Chondrocyte (in vitro differentiated cells): ENCODE measurements at regions not wholly inside any gene's neighbourhood (a gene's known extent, or its start where the extent isn't known, plus 50 kb on each side); places are given as distances from the start of the nearest gene placed in this dataset.

Experiments used
- DNase-seq: peaks from one replicate; pipeline ENCODE4 v3.0.0; 2021; ENCODE audit warnings: mixed read lengths, low spot score
- H3K27ac Mint-ChIP-seq: one replicate; pipeline ENCODE4 v1.8.0; 2021; ENCODE audit warnings: mild to moderate bottlenecking, moderate library complexity, mixed read lengths; ENCODE audit not compliant: unreplicated experiment
- H3K27me3 Mint-ChIP-seq: 2 replicates; pipeline ENCODE4 v1.8.0; 2021; ENCODE audit warnings: low read depth, mixed read lengths
- H3K36me3 Mint-ChIP-seq: 2 replicates; pipeline ENCODE4 v1.8.0; 2021; ENCODE audit warnings: low read depth, mixed read lengths
- H3K4me1 Mint-ChIP-seq: 2 replicates; pipeline ENCODE4 v1.8.0; 2021; ENCODE audit warnings: low read depth, mild to moderate bottlenecking, mixed read lengths
- H3K4me3 Mint-ChIP-seq: one replicate; pipeline ENCODE4 v1.8.0; 2021; ENCODE audit warnings: mild to moderate bottlenecking, moderate library complexity, mixed read lengths; ENCODE audit not compliant: unreplicated experiment
- H3K9me3 Mint-ChIP-seq: 2 replicates; pipeline ENCODE4 v1.8.0; 2021; ENCODE audit warnings: low read depth, mixed read lengths
- TF ChIP-seq, protein P1 (sequence below): fragments of 200-600 bp; sonication (generic); IDR thresholded peaks from 2 replicates; pipeline ENCODE4 v1.5.0; 2021; ENCODE audit warnings: antibody characterized with exemption, mild to moderate bottlenecking, moderate library complexity

DNA sequence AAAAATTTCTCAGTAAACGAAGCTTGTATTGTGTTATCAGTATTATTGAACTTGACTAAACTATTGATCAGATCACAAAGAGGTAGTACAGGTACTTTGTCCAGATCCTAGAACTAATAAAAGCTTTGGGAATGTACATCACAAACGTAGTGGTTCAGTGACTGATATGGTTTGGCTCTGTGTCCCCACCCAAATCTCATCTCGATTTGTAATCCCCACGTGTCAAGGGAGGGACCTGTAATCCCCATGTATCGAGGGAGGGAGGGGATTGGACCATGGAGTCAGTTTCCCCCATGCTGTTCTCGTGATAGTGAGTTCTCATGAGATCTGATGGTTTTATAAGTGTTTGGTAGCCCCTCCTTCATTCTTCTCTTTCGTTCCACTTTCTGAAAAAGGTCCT, 100.9 kb downstream of the ARRDC3 start:
- TF ChIP-seq, protein P1, sequence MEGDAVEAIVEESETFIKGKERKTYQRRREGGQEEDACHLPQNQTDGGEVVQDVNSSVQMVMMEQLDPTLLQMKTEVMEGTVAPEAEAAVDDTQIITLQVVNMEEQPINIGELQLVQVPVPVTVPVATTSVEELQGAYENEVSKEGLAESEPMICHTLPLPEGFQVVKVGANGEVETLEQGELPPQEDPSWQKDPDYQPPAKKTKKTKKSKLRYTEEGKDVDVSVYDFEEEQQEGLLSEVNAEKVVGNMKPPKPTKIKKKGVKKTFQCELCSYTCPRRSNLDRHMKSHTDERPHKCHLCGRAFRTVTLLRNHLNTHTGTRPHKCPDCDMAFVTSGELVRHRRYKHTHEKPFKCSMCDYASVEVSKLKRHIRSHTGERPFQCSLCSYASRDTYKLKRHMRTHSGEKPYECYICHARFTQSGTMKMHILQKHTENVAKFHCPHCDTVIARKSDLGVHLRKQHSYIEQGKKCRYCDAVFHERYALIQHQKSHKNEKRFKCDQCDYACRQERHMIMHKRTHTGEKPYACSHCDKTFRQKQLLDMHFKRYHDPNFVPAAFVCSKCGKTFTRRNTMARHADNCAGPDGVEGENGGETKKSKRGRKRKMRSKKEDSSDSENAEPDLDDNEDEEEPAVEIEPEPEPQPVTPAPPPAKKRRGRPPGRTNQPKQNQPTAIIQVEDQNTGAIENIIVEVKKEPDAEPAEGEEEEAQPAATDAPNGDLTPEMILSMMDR: no peak
- H3K27me3 Mint-ChIP-seq: no peaks in the 10 kb centered on the region
- no peak overlapping the region for H3K4me3 Mint-ChIP-seq
- H3K36me3 Mint-ChIP-seq: no peaks in the 10 kb centered on the region
- peaks cover 6% of the 10 kb centered on the region for H3K9me3 Mint-ChIP-seq
- no peak overlapping the region for H3K27ac Mint-ChIP-seq
- peaks cover 30% of the 10 kb centered on the region for H3K4me1 Mint-ChIP-seq
- no peak for DNase-seq

DNA sequence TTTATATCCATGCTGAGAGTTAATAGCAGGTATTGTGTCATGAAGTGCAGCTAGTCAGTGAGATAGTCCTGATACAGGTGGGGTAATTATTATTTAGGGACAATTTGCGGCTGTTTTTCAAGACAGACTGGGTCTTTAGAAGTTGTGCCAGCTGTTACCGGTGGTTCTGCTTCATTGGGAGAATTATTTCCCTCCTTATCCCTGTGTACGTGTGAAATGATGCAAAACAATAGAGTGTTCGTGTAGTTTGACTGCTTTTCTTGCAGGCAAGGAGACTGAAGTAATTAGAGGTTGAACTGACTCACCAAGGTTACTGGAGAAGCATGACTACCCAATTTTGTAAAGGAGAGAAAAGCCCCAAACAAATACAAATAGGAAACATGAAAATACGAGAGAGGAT, 101.7 kb downstream of the ARRDC3 start:
- no peak for DNase-seq
- H3K4me3 Mint-ChIP-seq: peak overlapping the region; percentile 78
- TF ChIP-seq, protein P1: no peak
- H3K9me3 Mint-ChIP-seq: peaks cover 6% of the 10 kb centered on the region
- no peak overlapping the region for H3K27ac Mint-ChIP-seq
- H3K36me3 Mint-ChIP-seq: no peaks in the 10 kb centered on the region
- H3K4me1 Mint-ChIP-seq: peaks cover 33% of the 10 kb centered on the region
- no peaks in the 10 kb centered on the region for H3K27me3 Mint-ChIP-seq

DNA sequence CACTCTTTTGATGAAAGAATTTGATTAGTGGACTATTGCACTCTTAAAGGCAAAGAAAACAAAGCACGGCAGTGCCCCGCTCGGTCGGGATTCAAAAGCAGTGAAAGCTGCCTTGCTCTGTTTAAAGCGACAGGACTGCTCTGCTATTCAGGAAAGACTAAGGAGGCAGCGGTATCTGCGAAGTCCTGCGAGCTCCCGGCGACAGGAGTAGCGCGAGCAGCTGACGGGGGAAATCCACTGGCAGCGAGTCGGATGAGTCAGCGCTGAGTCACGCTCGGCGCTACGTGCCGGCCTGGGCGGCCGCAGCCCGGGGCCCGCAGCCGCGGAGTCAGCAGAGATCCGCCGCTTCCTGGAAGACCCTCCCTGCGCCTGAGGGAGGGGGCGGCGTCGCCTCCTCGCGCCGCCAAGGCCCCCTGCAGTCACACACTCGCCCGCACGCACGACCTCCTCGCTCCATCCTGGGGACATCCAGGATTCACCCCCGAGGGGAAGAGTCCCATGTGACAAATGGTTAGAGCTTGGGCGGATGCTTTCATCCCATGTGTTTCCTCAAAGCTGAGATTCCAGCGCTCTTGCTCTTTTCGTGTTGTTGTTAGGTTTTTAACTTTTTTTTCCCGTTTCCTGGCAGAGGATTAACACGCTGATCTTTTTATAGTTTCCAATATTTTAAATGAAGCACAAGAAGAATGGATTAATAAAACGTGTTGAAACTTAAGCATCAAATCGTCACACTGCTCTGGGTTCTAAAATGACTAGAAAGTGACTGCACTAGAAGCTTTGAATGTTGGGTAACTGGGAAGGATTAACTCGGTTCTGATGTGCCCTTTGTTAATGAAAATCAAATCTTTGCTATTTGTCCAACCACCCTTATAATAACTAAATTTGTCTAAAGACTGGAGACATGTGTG, 102.5 kb downstream of the ARRDC3 start:
- H3K36me3 Mint-ChIP-seq: no peaks in the 10 kb centered on the region
- peak overlapping the region; percentile 78 for H3K4me3 Mint-ChIP-seq
- peak overlapping the region; percentile 98 for H3K27ac Mint-ChIP-seq
- H3K27me3 Mint-ChIP-seq: no peaks in the 10 kb centered on the region
- DNase-seq: peak; percentile 97
- TF ChIP-seq, protein P1: no peak
- peaks cover 6% of the 10 kb centered on the region for H3K9me3 Mint-ChIP-seq
- H3K4me1 Mint-ChIP-seq: peaks cover 36% of the 10 kb centered on the region

DNA sequence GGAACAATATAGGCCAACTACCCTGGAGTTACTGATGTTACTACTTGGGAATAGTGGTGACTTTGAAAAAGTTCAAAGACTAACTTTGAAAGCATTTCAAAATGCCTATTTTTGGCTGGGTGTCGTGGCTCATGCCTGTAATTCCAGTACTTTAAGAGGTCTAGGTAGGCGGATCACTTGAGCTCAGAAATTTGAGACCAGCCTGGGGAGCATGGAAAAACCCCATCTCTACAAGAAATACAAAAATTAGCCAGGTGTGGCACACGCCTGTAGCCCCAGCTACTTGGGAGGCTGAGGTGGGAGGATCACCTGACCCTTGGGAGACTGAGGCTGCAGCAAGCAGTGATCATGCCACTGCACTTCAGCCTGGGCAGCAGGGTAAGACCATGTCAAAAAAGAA, 105.3 kb downstream of the ARRDC3 start:
- TF ChIP-seq, protein P1: no peak
- Mint-ChIP-seq H3K27ac (no peak overlapping the region), H3K36me3 (no peaks in the 10 kb centered on the region), H3K9me3 (no peaks in the 10 kb centered on the region), H3K4me1 (peaks cover 40% of the 10 kb centered on the region), H3K27me3 (no peaks in the 10 kb centered on the region), H3K4me3 (no peak overlapping the region)
- DNase-seq: no peak

DNA sequence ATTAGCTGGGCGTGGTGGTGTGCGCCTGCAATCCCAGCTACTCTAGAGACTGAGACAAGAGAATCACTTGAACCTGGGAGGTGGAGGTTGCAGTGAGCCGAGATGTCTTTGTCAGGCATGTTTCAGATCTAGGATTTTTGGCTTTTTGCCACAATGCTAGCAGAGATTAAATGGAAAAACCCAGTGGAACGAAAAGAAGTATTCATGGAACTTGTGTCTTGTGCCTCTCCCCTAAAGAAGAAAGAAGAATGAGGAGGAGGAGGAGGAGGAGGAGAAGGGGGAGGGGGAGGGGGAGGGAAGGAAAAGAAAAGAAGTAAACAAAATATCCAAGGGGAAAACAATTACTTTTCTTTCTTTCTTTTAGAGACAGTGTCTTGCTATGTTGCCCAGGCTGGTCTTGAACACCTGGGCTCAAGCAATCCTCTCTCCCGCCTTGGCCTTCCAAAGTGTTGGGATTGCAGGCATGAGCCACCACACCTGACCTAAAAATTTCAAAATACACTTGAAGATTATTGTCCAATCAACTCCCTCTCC, 106.0 kb downstream of the ARRDC3 start:
- TF ChIP-seq, protein P1: no peak
- Mint-ChIP-seq H3K36me3 (no peaks in the 10 kb centered on the region), H3K4me3 (no peak overlapping the region), H3K4me1 (peaks cover 42% of the 10 kb centered on the region), H3K27me3 (no peaks in the 10 kb centered on the region), H3K9me3 (no peaks in the 10 kb centered on the region), H3K27ac (no peak overlapping the region)
- no peak for DNase-seq
